ENCODE measurements at regions not wholly inside any gene's neighbourhood (a gene's known extent, or its start where the extent isn't known, plus 50 kb on each side); places are given as distances from the start of the nearest gene placed in this dataset.

DNA sequence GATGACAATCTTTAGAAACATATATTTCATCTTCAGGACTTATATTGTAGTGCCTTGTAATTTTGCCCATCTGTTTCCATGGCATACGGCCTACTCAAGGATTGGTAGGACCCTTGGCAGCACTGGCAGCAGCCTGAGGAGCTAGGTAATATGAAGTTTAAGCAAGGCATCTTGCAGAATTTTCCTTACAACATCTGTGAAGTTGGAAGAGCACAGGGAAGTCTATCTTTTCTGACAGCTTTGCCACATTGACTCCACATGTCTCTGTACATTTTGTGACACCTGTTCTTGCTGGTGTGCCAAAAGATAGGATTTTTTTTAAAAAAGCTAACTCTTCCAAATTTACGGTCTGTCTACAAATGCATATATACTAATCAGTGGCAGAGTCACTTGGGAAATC is 1235.2 kb downstream of the PCDH7 start:
- no peak for DNase-seq (ENCODE audit: low read depth)

DNA sequence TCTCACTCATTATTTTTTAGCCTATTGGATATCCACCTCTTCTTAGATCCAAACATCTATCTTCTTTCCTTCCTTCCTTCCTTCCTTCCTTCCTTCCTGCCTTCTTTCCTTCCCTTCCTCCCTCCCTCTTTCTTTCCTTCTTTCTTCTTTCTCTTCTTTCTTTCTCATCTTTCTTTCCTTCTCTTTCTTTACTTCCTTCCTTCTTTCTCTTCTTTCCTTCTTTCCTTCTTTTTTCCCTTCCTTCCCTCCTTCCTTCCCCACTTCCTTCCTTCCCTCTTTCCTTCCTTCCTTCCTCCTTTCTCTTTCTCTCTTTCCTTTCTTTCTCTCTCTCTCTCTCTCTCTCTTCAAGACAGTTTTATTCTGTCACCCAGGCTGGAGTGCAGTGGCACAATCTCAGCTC is 1239.8 kb downstream of the PCDH7 start:
- no peak for DNase-seq (ENCODE audit: low read depth)

DNA sequence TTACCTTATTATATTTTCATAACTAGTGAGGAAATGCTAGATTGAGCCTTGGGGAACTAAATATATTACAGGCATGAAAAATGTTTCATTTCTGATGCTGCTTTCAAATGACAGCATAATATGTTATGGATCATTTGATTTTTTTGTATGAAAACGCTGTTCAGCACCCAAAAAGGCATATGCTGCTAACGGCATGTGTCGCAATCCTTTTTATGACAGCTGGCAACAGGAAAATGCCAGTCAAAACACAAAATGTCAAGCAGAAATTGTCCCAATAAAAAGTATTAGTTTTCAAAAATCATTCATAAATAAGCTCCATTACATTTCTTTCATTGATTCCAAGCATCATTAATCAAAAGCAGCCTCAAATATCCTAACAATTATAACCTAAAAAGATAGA is 1244.5 kb downstream of the PCDH7 start:
- no peak for DNase-seq (ENCODE audit: low read depth)

DNA sequence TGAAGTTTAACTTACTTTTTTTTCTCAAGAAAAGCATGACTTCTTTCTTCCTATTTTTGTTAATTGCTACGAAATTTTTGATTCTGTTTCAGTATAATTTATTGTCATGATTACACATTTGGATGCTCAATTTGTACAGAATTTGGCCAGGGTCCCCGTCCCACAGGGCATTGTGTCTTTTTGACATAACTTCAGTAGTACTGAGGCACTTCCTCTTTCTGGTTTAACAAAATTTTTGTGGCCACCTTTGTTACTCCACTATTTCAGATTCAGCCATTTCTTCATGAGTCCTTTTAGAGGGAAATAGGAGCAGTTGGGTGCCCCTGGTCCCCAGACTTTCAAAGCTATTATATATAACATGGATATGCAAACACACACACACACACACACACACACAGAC is 1248.7 kb downstream of the PCDH7 start:
- no peak for DNase-seq (ENCODE audit: low read depth)

DNA sequence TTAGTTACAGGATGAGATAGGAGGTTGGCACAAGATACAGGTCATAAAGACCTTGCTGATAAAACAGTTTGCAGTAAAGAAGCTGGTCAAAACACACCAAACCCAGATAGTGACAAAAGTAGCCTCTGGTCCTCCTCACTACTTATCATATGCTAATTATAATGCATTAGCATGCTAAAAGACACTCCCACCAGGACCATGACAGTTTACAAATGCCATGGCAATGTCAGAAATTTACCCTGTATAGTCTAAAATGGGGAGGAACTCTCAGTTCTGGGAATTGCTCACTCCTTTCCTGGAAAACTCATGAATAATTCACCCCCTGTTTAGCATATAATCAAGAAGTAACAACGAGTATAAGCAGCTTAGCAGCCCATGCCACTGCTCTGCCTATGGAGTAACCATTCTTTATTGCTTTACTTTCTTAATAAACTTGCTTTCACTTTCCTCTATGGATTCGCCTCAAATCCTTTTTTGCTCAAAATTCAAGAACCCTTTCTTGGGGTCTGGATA is 1254.4 kb downstream of the PCDH7 start:
- no peak for DNase-seq (ENCODE audit: low read depth)

DNA sequence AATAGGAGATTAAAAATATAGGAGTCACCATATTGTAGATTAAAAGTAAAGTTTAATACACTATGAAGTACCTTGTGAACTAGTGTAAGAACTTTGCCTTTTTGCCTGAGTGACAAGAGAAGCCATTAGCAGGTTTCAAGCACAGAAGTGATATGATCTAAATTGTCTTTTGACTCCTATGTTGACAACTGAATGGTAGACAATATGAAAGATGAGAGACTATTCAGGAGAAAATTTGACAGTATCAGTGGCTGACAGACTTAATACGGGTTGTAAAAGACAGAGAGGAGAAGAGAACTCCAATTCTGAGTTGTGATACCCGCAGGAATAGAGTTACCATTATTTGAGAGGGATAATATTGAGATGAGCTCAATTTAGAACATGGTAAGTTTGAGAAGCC is 1259.8 kb downstream of the PCDH7 start:
- no peak for DNase-seq (ENCODE audit: low read depth)

DNA sequence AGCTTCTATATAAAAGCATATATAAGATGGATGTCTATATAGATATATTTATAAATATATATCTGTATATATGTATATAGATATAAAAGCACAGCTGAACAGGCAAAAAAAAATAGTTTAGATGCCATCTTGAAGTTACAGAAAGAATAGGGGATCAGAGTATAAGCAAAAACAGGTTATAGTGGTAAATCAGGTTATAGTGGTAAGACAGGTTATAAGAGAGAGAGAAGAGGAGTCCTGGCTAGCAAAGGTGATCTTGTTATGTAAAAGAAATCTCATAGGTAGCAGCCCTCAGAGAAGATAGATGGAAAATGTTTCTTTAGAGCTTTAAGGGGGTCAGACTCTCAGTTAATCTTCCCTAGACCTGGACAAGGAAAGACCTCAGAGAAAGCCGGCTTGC is 1263.1 kb downstream of the PCDH7 start:
- DNase-seq (ENCODE audit: low read depth): no peak

DNA sequence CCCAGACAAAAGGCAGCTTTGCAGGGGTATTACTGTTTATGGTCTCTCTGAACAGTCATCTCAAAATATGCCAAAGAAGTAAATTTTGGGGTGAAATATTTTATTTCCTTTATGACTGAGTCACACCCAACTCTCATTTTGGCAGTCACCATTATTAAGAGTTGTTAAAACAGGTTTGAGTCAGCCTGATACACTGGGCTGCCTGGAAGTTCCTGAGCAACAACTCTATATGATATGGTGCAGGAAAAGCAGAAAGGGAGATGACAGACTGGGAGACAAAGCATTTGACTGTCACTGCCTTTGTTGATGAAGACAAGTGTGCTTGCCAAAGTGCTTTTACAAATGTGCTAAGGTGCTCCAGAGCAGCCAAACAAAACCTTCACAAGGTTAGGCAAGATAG is 1263.5 kb downstream of the PCDH7 start:
- no peak for DNase-seq (ENCODE audit: low read depth)

DNA sequence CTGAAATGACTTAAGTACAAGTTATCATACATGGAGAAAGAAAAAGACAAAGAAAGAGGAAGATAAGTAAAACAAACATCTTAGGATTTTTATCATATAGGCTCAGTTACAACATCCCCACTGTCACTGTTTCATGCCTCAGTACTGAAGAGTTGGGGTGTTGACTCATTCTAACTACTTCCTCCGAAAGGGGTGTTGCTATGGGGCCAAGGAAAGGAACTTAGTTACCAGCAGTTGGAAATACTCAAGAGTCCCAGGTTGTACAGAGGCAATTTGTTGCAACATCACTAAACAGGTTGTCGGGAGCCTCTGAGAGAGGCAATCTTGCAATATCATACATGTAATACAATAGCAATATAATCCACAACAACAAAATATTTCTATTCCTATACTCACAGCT is 1264.7 kb downstream of the PCDH7 start:
- DNase-seq (ENCODE audit: low read depth): no peak

DNA sequence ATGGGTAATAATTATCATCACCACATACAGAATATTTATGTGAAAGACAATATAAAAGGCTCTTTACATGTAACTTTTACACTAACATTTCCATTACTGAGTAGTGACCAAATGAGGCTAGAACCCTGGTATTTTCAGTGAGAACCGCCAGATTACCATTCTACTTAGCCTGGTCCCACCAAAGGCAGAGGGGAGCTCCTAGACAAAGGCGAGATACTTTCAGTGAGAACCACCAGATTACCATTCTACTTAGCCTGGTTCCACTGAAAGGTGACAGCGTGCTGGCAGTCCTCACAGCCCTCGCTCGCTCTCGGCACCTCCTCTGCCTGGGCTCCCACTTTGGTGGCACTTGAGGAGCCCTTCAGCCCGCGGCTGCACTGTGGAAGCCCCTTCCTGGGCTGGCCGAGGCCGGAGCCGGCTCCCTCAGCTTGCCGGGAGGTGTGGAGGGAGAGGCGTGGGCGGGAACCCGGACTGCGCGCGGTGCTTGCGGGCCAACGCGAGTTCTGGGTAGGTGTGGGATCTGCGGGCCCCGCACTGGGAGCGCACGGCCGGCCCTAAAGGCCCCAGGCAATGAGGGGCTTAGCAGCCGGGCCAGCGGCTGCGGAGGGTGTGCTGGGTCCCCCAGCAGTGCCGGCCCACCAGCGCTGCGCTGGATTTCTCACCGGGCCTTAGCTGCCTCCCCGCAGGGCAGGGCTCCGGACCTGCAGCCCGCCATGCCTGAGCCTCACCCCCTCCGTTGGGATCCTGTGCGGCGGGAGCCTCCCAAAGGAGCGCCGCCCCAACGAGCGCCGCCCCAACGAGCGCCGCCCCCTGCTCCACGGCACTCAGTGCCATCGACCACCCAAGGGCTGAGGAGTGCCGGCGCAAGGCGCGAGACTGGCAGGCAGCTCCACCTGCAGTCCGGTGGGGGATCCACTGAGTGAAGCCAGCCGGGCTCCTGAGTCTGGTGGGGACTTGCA is 1276.1 kb downstream of the PCDH7 start:
- DNase-seq (ENCODE audit: low read depth): no peak

DNA sequence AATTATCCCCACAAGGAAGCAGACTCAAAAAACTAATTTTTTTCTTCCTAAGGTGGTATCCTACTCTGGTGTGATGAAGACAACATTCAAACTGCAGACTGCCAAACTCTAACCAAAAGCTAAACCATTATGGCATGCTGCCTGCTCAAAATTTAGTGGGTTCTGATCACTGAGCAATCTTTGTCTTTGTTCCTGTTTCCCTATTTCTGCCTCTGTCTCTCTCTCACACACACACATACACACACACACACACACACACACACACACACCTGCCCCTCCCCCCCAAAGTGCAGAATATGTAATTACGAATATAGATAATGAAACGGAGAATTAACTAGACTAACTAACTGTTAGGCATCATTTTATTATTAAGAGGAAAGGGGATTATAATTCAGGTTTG is 1278.6 kb downstream of the PCDH7 start:
- DNase-seq (ENCODE audit: low read depth): no peak

DNA sequence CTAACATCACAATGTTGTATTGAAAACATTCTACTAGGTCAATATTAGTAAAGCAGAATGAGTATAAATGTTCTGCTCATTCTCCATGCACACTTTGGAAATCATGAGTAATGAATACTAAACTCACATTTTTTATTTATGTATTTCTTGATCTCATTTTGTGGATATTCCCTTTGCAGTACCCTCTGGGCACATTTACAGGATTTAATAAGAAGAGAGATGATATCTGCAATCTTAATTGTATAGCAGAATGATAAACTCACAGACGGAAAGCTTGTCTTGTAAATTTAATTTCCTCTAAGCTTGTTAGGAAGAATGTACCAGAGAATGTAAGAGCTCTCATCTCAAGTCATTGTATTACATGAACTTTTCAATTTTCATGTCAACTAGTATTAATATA is 1279.7 kb downstream of the PCDH7 start:
- no peak for DNase-seq (ENCODE audit: low read depth)

DNA sequence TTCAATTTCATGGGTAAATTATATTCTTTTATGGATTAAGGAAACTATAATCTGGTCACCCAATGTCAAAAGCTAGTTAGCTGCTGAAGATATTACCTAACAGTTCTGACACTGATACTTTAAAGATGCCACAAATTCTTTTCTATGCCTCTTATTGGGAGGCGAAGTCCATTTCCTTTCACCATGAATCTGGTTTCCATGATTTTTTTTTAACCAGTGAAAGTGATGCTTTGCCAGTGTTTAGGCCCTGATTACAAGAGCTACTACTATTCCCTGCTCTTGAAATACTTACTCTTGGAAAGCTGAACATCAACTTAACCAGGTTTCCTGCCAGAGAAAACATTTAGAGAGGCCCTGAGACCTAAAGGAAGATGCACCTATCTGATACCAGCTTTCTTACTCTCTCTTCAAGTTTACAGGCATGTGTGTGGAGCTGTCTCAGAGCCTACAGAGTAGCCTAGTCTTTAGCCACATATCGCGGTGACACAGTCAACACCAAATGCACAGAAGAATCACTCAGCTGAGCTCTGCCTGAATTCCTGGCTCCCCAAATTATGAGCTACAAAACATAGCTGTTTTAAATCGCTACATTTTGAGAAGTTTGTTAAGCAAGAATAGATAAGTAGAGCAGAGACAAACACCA is 1280.8 kb downstream of the PCDH7 start:
- DNase-seq (ENCODE audit: low read depth): no peak

DNA sequence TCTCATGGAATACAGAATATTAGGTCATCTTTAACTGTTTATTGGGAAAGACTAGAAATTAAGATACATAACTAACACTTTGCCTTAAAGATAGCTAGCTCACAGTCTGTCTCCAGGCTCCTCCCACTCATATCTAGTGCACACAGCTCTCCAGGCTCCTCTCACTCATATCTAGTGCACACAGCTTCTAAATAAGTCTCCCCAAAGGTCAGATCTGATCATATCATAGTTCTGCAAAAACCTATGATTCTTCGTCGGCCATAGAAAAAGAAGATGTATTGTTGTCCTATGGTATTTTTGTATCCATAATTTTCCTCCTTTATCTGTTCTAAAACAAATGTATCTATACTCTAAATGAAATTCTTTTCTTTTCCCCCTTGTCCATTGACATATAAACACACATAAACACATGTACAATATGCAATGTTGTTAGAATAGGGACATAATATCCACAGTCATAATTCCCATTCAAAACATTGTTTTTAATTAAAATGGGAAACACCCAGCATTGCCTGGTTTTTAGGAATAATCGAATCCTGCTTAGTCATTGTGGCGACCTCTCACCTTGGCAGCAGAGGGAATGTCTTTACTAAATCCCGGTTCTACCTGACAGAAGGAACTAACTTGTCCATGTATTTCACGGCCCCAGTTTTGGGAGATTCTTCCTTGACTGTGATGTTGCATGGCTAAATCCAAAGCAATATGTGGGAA is 1282.0 kb downstream of the PCDH7 start:
- no peak for DNase-seq (ENCODE audit: low read depth)

DNA sequence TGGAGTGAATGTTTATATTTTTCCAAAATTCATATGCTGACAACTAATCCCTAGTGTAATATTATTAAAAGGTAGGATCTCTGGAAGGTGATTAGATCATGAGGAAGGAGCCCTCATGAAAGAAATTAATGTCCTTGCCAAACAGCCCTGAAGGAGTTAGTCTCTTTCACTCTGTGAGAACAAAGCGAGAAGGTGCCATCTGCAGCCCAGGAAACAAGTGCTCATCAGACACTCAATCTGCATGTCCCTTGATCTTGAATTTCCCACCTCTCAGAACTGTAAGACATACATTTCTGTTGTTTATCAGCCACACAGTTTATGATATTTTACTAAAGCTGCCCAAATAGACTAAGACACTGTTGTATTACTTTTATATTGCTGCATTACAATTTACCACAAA is 1283.4 kb downstream of the PCDH7 start:
- no peak for DNase-seq (ENCODE audit: low read depth)

DNA sequence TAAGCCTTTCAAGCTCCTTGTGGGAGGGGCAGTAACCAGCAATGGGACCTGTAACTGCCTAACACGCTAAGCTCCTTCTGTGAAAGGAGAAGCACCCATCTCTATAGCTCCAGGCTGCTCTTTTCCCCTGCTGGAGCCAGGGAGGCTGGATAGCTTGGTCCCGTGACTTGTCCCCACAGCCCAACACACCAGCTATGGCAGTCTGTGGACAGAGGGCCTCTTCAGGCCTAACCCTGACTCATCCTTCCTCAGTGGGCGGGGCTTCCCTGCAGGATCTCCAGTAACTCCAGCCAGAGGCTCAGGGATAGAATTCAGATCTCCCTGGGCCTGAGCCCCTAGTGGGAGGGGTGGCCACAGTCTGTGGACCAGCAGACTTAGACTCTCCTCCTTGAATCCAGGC is 1290.1 kb downstream of the PCDH7 start:
- no peak for DNase-seq (ENCODE audit: low read depth)

DNA sequence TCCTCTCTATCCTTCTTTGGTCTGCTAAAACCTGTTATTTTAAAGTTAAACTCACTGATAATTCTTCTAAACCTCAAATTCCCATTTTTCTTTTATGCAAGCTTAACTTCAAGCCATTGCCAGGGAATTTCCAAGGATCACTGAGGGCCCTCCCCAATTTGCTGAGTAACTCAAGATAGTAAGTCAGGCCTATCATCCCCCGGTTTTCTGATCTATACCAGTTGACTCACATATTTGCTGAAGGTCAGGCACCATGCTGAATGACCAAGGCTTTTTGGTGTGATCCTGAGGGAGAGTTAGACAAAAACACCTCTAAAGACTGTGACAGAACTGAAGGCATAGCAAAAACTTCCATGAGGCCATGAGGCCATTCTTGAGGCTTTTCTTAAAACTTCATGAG is 1301.9 kb downstream of the PCDH7 start:
- DNase-seq (ENCODE audit: low read depth): no peak

DNA sequence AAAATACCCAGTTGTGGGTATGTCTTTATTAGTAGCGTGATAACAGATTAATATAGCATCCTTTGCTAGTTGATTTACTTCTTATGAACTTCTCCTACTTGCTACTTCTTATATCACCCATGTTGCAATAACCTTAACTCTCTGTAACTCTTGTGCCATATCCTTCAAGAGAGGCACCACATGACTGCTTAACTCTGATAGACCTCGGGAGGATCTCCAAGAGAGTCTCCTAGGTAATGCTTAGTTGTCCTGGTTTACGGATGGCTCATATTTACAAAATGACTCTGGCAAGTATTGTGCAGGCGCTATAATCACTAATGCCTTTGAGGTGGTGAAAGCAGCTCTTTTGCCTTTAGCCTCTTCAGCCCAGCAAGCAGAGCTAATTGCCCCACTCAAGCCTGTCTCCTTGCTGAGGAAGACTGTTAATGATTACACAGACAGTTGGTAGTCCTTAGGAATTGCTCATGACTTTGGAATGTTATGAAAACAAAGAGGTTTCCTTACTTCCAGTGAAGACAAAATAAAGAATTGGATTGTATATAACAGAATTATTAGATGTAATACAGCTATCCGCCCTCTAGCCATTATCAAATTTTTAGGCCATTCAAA is 1305.8 kb downstream of the PCDH7 start:
- DNase-seq (ENCODE audit: low read depth): no peak

DNA sequence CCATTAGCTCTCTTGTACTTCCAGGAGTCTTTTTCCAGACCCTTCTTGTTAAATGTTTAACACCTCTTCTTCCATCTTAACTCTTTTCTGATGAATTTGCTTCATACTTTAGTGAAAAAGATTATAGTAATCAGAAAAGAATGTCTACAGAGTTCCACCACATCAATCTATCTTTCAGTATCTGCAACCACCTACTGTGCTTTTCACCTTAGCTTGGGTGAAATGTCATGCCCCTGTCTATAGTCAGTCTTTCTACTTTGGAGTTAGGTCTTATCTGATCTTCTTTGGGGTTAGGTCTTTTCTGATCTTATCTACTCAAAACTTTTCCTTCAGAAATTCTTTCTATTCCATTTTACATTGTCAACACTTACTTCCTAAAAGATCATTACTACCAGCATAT is 1310.2 kb downstream of the PCDH7 start:
- no peak for DNase-seq (ENCODE audit: low read depth)

DNA sequence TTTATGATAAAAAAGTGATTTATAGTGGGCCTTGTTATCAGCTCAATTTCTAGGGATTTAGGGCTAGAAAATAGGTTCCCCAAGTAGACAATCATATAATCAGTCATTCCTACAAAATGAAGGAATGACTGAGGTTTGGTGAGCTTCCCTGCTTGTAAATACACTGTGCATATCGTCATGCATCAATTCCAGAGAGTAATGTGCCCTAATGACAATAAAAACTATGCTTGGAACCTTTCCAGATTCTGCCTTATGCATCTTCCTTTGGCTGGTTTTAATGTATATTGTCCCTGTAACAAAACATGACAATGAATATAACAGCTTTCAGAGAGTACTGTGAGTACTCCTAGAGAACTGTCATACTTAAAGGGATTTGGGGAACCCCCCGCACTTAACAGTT is 1310.9 kb downstream of the PCDH7 start:
- DNase-seq (ENCODE audit: low read depth): no peak

DNA sequence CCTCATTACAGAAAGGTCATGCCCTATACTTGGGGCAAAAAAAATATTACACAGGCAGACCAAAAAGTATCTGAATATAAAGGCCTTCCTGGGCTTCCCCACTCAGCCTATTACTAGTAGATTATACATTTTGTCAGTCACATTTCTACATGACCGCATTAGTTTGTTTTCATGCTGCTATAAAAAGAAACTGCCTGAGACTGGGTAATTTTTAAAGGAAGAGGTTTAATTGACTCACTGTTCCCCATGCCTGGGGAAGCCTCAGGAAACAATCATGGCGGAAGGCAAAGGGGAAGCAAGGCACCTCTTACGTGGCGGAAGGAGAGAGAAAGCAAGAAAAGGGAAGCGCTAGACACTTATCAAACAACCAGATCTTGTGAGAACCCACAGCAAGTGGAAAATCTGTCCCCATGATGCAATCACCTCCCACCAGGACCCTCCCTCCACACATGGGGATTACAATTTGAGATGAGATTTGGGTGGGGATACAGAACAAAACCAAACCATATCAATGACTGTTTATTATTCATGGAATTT is 1312.0 kb downstream of the PCDH7 start:
- DNase-seq (ENCODE audit: low read depth): no peak

DNA sequence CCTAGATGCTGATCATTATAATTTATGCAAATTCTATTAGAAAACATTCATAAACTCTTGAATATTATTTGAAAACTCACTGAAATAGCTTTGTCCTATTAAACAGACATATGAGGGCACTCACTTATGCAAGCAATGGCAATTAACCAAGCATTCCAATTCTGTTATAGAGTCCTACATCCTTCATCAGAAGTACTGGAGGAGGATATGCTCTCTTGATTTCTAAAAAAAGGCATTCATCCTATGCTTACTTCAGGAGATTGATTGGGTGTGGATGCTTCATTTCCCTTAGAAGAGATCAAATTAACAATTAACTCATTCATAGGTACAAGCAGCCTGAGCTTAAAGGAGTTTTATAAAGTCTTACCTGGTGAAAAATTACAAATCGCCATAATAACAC is 1317.2 kb downstream of the PCDH7 start:
- no peak for DNase-seq (ENCODE audit: low read depth)

All from stromal cell of bone marrow (primary cell).